ENCODE measurements at regions not wholly inside any gene's neighbourhood (a gene's known extent, or its start where the extent isn't known, plus 50 kb on each side); places are given as distances from the start of the nearest gene placed in this dataset.

GRCh38 chr4:58214376-58214775 lies 1104.2 kb upstream of the IGFBP7 start:
- TF ChIP-seq CTCF (IDR thresholded peaks at IDR 0.05; ENCODE audit: insufficient read depth, missing control alignments), result no peak
- DNase-seq (ENCODE audit: insufficient read length, low spot score) (no peak), FAIRE-seq (no peak)

GRCh38 chr4:58209551-58209950 lies 1099.4 kb upstream of the IGFBP7 start:
- TF ChIP-seq CTCF (IDR thresholded peaks at IDR 0.05; ENCODE audit: insufficient read depth, missing control alignments), result no peak
- DNase-seq (ENCODE audit: insufficient read length, low spot score) (no peak), FAIRE-seq (no peak)

- no peak for TF ChIP-seq CTCF (IDR thresholded peaks at IDR 0.05; ENCODE audit: insufficient read depth, missing control alignments)
- DNase-seq (ENCODE audit: insufficient read length, low spot score), result no peak
- no peak for FAIRE-seq
These were observed 1098.8 kb upstream of the IGFBP7 start for GRCh38 chr4:58209001-58209400.

GRCh38 chr4:58205446-58206235 lies 1095.5 kb upstream of the IGFBP7 start:
- DNase-seq (ENCODE audit: insufficient read length, low spot score), result no peak
- TF ChIP-seq CTCF (IDR thresholded peaks at IDR 0.05; ENCODE audit: insufficient read depth, missing control alignments), result no peak
- no peak for FAIRE-seq

- no peak for FAIRE-seq
- DNase-seq (ENCODE audit: insufficient read length, low spot score), result no peak
- no peak for TF ChIP-seq CTCF (IDR thresholded peaks at IDR 0.05; ENCODE audit: insufficient read depth, missing control alignments)
These were observed 1082.0 kb upstream of the IGFBP7 start for GRCh38 chr4:58192217-58192616.

GRCh38 chr4:58191109-58191508 lies 1080.9 kb upstream of the IGFBP7 start:
- DNase-seq (ENCODE audit: insufficient read length, low spot score), result no peak
- TF ChIP-seq CTCF (IDR thresholded peaks at IDR 0.05; ENCODE audit: insufficient read depth, missing control alignments), result no peak
- FAIRE-seq, result no peak

- DNase-seq (ENCODE audit: insufficient read length, low spot score), result no peak
- TF ChIP-seq CTCF (IDR thresholded peaks at IDR 0.05; ENCODE audit: insufficient read depth, missing control alignments), result no peak
These were observed 1078.1 kb upstream of the IGFBP7 start for GRCh38 chr4:58188316-58188715.

More at GRCh38 chr4:58188316-58188715, 1078.1 kb upstream of the IGFBP7 start:
- FAIRE-seq, result peak; percentile 68

Measured in D721Med (cell line).